Ishikawa (cell line): ENCODE measurements at regions not wholly inside any gene's neighbourhood (a gene's known extent, or its start where the extent isn't known, plus 50 kb on each side); places are given as distances from the start of the nearest gene placed in this dataset.

Experiments
- CEBPB ChIP-seq: IDR thresholded peaks from 2 replicates; pipeline ENCODE4 v1.6.1; 2012
- CREB1 ChIP-seq: IDR thresholded peaks from 2 replicates; pipeline ENCODE4 v1.6.1; 2012; ENCODE audit warnings: low read depth
- EGR1 ChIP-seq: IDR thresholded peaks from 2 replicates; pipeline ENCODE4 v1.6.1; 2012
- EP300 ChIP-seq: IDR thresholded peaks from 2 replicates; pipeline ENCODE4 v1.6.1; 2012; ENCODE audit warnings: borderline replicate concordance
- FOXM1 ChIP-seq: IDR thresholded peaks from 2 replicates; pipeline ENCODE4 v1.6.1; 2012; ENCODE audit warnings: low read depth, borderline replicate concordance
- MAX ChIP-seq: IDR thresholded peaks from 2 replicates; pipeline ENCODE4 v1.6.1; 2012
- NFIC ChIP-seq: IDR thresholded peaks from 2 replicates; pipeline ENCODE4 v1.6.1; 2012
- RAD21 ChIP-seq: IDR thresholded peaks from 2 replicates; pipeline ENCODE4 v1.6.1; 2012; ENCODE audit warnings: low read depth
- REST ChIP-seq: IDR thresholded peaks from 2 replicates; pipeline ENCODE4 v1.6.1; 2012; ENCODE audit warnings: low read depth, mild to moderate bottlenecking
- TAF1 ChIP-seq: IDR thresholded peaks from 2 replicates; pipeline ENCODE4 v1.6.1; 2012; ENCODE audit warnings: low read depth, mild to moderate bottlenecking
- TCF12 ChIP-seq: IDR thresholded peaks from 2 replicates; pipeline ENCODE4 v1.6.1; 2012; ENCODE audit warnings: low read depth
- TEAD4 ChIP-seq: IDR thresholded peaks from 2 replicates; pipeline ENCODE4 v1.6.1; 2012
- USF1 ChIP-seq: IDR thresholded peaks from 2 replicates; pipeline ENCODE4 v1.6.1; 2012
- YY1 ChIP-seq: IDR thresholded peaks from 2 replicates; pipeline ENCODE4 v1.6.1; 2012; ENCODE audit warnings: low read depth
- ZBTB7A ChIP-seq: IDR thresholded peaks from 2 replicates; pipeline ENCODE4 v1.6.1; 2012; ENCODE audit warnings: low read depth

- TF ChIP-seq CREB1 (no peak), ZBTB7A (no peak), FOXM1 (no peak), EGR1 (no peak), YY1 (no peak), EP300 (no peak), TCF12 (no peak), TEAD4 (no peak), REST (no peak), MAX (no peak), USF1 (no peak)
Measured at GRCh38 chr21:38718481-38718880, 87.2 kb upstream of the ETS2 start.

- TF ChIP-seq YY1 (no peak), EGR1 (no peak), CREB1 (no peak), TCF12 (no peak), MAX (no peak), TAF1 (no peak)
Measured at GRCh38 chr21:38720074-38720473, 85.7 kb upstream of the ETS2 start.

- TF ChIP-seq NFIC (no peak), REST (no peak)
Measured at GRCh38 chr21:38721055-38721454, 84.7 kb upstream of the ETS2 start.

- TF ChIP-seq TCF12 (no peak), REST (no peak)
Measured at GRCh38 chr21:38721958-38722357, 83.8 kb upstream of the ETS2 start.

GRCh38 chr21:38725196-38726157 is 80.3 kb upstream of the ETS2 start:
- TF ChIP-seq USF1: no peak
- TF ChIP-seq FOXM1: no peak
- TF ChIP-seq TCF12: no peak
- no peak for TF ChIP-seq CEBPB
- TF ChIP-seq MAX: no peak
- no peak for TF ChIP-seq YY1
- no peak for TF ChIP-seq RAD21
- no peak for TF ChIP-seq ZBTB7A
- no peak for TF ChIP-seq EP300
- TF ChIP-seq NFIC: no peak
- no peak for TF ChIP-seq TAF1
- TF ChIP-seq TEAD4: no peak
- no peak for TF ChIP-seq EGR1
- no peak for TF ChIP-seq REST
- TF ChIP-seq CREB1: no peak
